ENCODE measurements at regions not wholly inside any gene's neighbourhood (a gene's known extent, or its start where the extent isn't known, plus 50 kb on each side); places are given as distances from the start of the nearest gene placed in this dataset.

DNA sequence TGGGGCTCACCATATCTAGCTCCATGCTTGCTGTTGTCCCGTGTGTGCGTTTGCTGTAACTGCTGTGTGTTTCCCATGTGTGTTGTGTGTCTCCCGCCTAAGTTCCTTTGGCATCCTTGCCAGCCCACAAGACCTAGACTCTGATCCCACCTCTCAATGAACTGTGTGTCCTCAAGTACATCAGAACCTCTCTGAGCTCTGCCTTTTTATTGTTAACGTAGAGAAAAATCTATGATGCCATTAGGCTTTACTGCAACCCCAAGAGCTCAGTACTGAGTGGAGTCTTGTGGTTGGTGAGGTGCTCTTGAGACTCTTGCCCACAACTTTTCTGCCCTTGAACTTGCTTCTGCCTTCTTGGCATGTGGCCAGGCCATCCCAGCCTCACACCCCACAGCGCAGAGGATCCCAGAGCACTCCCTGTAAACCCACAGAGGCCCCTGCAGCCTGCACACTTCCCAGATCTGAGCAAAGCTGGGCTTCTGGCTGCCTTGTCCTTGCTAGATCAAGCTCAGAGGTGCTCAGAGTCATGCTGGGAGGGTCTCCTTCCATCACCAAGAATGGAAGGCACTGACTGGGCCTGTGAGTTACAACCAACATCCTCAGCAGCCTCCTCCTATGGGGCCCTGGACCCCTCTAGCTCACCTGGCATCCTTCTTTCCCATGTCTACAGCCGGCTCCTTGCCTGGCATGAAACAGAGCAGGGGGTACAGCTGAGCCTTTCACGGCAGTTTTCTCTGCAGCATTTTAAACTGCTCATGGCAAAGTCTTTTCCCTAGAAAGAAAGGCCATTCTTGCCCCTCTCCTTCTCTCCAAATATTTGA is 643.4 kb downstream of the ACTR3B start:
- TF ChIP-seq EZH2 (IDR thresholded peaks at IDR 0.05; ENCODE audit: insufficient read depth, poor library complexity, severe bottlenecking) = no peak
- no peak for TF ChIP-seq EZH2phosphoT487 (IDR thresholded peaks at IDR 0.05; ENCODE audit: insufficient read depth, low read depth)
